NCI-H187 (cell line): ENCODE measurements at regions not wholly inside any gene's neighbourhood (a gene's known extent, or its start where the extent isn't known, plus 50 kb on each side); places are given as distances from the start of the nearest gene placed in this dataset.

Source experiments
- DNase-seq, 2 experiments: peaks; one replicate each; lab custom pipeline; 2025; lab: John Stamatoyannopoulos, UW

DNA sequence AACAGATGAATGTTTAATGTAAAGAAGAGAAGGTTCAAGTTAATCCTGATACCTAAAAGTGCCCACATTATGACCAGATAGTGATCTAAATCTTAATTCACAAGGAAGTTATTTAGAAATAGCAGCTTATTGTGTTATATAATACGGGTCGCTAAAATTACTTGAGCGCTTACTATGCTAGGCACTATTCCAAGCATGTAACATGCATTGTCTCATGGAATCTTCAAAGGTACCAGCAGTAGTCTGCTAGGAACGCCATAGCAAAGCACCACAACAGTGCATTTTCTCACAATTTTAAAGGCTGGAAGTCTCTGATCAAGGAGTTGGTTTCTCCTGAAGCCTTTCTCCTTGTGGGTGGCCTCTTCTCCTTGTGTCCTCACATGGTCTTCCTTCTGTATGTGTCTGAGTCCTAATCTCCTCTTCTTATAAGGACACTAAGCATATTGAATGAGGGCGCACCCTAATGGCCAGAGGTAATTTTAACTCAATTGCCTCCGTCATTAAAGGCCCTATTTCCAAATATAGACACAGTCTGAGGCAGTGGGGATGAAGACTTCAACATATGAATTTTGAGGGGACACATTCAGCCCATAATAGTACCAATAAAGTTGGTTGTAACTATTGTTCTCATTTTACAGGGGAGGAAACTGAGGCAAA lies 118.4 kb downstream of the LRRC30 start:
- DNase-seq: no peak

DNA sequence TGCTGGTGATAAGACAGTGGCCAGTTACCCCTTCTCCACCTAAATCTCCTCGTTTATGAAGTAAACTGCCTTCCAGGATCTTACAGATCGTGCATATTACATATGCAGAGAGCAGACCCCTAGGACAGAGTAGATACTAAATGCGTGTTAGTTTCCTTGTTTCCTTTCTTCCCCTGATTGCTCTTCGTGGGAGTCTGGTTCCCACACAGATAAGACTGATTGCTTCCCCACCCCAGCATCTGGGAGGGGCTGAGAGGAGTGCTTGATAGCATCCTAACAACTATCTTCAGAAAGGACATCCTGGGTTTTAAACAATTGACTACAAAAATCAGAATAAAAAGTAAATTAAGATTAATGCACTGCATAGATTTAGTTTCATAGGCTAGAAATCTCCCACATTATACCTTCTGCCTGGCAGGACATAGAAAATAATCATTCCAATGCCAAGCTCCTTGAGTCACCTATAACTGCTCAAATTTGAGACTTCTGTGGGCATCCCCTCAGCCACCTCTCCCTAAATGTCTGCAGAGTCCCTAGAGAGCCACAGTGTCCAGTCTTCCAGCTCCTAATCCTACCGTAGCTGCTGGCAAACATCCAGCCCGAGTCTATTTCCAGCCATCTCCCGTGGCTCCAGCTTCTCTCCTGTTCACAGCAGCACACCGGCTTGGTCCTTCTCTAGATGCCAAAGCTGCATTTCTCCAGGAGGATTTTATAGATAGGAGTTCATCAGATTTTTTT lies 128.3 kb downstream of the LRRC30 start:
- DNase-seq: no peak

DNA sequence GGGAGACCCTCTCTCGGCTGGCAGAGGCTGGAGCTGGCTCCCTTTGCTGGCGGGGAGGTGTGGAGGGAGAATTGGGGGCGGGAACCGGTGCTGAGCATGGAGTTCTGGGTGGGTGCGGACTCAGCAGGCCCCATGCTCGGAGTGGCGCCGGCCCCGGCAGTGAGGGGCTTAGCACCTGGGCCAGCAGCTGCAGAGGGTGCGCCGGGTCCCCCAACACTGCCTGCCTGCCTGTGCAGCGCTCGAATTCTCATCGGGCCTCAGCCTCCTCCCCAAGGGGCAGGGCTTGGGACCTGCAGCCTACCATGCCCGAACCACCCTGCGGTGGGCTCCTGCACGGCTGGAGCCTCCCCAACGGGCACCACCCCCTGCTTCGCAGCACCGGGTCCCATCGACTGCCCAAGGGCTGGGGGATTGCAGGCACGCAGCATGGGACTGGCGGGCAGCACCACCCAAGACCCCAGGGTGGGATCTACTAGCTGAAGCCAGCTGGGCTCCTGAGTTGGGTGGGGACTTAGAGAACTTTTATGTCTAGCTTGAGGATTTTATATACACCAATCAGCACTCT lies 129.8 kb downstream of the LRRC30 start:
- DNase-seq: no peak

DNA sequence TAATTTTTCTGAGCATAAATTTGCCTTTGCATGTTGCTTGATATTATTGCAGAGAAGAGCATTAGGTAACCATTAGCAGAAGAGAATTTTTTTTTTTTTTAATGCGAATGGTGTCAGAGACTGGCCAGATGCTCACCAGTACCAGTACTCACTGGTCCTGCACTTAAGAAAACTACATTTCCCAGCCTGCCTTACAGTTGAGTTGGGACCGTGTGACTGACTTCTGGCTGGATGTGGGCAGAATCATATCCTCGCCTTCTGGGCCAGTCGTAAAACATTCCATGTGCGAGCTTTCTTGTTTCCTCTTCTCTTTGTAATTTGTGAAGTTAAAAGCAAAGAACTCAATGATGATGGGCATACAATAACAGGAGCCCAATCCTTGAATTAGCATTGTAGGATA lies 132.4 kb downstream of the LRRC30 start:
- no peak for DNase-seq

DNA sequence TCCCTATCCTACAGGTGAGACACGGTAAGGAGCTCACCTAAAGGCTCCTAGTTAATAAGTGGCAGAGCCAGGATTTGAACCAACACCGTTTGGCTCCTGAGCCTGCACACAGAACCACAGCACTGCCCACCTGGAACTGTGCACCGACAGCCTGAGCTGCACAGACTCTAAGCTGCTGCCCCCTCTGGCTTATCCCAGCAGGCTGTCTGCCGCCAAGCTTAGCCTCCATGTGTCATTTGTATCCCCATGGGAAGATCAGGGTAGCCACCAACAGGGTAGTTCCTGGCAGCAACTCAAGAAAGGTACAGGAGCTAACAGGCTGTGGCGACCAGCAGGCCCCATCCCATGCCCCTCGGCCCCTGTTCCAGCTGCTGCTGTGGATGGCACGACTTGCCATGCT lies 135.7 kb downstream of the LRRC30 start:
- DNase-seq: no peak

DNA sequence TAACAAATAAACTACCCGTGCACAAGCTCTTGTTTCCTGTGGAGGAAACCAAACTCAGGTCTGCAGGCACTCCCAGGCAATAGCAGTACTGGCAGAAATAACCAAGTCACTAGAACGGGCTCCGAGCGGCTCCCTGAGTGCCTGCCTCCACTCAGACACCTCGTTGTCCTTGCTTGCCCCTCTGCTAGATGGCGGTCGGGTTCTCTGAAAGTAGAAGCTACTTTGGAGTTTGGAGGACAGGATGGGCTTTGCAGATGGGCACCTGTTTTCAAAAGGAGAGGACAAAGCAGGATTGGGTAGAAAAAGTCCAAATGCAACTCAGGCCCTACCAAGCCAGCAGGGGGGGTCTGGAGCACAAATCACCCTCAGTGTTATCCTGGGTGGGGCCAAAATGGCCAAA lies 136.4 kb downstream of the LRRC30 start:
- DNase-seq: no peak

DNA sequence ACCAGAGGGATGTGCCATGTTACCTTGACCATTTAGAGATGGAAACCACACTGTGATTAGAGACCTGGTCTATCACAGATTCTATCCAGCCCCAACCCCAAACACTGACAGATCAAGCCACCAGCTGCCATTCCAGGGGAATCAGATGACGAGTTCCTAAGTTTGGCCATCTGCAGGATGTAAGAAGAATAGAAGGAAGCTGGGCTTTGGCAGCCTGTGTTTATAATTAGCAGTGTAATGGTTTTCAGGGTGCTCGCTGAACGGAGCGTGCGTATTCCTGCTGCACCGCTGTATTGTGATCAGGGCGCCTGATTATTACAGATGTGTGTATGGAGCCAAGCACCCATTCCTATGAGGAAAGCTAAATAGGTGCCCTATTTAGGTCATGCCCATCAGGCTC lies 138.1 kb downstream of the LRRC30 start:
- DNase-seq: no peak

DNA sequence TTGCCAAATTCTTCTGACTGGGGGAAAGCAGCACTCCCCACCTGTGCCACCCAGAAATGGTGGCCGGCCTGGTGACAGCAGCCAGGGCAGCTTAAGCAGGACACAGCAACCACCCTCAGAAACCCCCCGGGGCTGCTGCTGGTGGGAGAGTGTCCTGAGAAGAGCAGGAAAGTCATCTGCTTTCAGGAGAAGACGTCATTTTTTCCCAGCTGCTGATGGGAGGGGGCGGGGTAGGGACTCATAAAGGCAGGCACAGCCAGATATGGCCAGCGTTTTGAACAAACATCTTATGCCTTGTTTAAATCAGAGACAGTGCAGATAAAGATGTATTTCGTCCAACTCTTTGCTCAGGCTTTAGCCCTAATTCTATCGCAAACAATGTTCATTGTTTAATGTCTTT lies 139.5 kb downstream of the LRRC30 start:
- no peak for DNase-seq

DNA sequence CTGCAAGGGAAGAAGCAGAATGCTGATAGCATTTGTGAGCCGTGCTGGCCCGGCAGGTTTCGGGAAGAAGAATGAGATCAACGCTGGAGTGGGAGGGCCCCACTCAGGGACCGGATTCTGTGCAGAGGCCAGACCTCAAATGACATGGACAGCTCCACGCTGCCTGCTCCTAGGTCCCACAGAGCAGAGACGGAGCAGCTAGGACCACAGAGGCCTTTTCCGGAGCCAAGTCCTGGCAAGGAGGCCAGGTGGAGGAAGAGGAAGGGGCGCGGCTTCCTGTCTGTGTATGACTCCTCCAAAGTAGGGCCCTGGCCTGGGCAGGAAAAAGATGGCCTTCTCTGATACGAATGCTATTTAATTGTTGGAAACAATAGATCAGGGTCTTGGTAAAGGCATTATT lies 139.9 kb downstream of the LRRC30 start:
- DNase-seq: no peak

DNA sequence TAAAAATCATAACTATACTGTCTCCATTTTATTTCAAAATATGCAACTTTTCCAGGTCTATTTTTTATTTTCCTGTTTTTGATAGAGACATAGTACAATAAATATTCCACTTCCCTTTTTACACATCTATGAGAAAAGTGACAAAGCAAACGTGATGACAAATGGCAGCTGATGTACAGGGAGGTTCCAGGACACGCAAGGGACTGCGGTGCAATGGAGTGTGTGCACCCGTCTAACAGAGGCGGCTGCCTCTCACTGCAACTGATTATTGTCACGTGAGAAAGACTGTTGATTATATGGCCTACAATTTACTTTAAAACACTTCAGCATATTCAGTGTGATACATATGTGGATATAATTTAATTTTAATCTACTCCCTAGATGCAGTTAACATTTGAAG lies 142.6 kb downstream of the LRRC30 start:
- DNase-seq: no peak

DNA sequence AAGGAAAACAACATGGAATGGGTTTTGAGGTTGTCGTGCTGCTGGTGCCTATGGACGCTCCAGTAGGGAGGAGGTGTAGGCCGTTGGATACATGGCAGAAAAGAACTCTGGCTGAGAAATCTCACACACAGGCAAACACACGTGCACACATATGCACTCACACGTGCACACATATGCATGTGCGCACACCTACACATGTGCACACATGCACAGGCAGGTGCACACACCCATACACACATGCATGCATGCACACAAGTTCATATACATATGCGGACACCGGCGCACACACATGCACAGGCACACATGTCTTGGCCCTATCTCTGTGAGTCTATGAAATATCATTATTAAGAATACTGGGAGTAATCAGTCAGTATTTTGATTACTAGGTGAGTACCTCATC lies 150.4 kb downstream of the LRRC30 start:
- DNase-seq: no peak

DNA sequence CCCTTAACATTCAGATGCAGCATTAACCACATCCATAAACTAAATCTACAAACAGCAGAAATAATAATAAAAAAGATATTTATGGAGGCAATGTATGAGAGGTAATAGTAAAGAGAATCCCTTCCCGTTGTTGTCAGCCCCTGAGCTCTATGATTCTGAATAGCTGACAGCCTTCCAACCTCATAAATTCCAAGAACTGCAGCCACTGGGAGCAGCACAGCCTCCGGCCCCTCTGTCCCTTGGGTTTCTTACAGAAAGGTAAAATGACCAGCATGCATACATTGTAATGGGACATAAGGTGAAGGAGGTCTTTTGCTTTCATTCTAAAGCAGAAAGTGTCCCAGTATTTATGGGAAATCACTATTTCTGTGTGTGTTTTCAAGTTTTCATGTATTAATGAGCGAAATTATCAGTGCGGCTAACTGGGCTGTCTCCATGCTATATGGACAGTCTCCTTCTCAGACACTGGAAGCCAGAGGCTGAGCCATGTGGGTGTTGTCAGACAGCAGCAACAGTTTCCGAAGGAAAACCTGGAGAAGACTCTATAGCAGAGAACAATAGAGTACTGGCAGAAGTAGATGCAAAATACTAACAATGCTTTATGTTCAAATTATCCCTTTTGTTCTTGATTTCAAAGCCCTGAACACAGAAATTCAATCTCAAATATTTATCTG lies 151.6 kb downstream of the LRRC30 start:
- DNase-seq: no peak

DNA sequence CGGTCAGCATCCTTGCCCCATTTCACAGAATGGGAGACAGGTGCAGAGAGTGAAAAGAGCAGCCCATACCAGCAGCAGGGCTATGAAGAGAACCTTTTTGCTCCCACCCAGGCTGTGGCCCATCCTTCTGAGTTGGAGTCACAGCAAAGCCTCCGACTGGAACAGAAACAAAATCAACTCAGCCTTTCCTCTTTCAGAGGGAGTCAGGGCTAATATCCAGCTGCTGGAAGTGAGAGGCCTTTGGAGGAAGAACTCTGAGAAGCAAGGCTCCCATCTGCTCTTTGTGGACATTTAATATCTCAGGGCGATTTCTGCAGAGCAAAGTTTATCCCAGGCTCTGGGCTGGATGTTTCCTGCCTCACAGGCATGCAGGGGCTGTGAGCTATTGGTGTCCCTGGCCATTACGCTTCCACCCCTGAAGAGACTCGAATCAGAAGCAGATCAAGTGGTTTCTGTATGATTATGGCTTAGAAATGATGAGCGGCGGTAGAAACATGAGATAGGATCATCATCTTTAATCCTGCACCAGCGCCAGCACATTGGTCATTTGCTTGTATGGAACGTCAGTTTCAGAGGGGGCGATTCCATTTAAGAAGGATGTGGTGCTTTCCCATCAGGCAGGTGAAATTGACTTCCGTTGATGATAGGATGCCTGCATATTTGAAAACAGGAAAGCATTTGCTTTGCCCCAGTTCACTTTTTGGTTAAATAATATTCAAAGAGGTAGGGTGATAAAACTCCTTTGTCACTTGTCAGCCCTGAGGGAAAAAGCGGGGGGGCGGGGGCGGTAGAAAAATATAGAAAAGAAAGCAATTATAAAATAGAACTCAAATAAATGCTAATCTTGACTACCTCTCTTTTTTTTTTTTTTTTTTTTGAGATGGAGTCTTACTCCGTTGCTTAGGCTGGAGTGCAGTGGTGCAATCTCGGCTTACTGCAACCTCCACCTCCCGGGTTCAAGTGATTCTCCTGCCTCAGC lies 152.4 kb downstream of the LRRC30 start:
- no peak for DNase-seq

DNA sequence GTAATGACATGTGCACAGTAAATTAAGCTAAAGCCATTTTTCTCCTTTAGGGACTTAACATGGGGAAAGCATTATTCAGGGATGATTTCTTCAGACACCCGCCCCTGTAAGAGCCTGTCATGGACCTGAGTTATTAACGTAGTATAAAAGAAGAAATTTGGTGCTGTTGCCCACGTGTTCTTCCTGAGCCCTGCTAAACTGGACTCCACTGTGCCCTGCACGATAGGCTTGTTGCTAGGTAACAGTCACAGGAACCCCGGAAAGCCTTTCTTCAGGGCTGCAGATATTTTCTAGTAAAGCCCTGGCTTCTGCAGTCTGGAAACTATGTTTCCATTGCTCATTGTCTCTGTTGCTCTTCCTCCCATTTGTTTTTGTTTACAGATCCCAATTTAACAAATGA lies 157.9 kb downstream of the LRRC30 start:
- DNase-seq: no peak

DNA sequence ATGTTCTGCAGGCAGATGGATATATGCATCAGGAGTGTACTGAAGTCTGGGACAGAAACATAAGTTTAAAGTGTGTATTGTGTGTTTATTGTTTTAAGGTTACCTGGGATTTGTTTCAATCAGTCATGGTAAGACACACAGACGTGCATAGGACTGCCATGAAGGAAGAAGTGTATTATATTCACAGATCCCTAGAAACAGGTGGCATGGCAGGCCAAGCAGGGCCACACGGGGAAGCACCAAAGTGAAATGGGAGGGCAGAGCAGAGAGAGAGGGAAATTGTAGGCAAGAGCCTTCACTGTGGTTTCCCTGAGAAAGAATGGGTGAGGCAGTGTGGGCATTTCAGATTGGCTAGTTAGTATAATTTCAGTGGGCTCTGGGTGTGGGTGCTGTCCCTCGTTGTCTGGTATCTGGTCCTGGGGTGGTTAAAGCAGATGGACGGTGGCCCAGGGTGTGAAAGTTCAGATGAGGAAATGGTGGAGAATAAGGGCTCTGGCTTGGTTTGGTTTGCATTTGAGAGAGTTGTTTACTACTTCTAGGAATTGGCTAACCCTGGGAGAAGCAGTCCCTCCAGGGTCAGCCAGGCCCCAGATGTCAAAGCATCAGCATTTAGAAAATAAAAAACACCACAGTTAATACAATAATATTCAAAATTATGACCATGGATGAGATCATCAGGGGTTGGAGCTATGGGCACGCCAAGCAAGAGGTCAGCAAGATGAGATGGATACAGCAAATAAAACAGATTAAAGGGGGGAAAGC lies 160.0 kb downstream of the LRRC30 start:
- DNase-seq: no peak

DNA sequence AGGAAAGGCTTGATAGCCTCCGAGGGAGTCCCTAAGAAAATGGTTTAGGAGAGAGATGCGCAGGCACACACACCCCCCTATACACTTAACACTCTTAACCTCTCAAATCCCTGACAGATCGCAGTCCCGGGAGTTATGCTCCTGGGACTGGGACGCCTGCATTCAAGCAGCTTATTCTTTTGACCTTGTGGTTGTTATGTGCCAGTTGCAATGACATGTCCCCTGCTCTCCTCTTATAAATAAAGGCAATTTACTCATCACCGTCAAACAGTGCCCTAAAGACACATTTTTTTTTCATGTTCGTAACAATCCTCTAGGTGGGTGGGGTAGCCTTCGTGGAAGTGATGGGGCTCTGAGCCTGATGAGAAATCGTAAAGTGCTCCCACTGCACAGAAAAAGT lies 162.2 kb downstream of the LRRC30 start:
- DNase-seq: no peak

DNA sequence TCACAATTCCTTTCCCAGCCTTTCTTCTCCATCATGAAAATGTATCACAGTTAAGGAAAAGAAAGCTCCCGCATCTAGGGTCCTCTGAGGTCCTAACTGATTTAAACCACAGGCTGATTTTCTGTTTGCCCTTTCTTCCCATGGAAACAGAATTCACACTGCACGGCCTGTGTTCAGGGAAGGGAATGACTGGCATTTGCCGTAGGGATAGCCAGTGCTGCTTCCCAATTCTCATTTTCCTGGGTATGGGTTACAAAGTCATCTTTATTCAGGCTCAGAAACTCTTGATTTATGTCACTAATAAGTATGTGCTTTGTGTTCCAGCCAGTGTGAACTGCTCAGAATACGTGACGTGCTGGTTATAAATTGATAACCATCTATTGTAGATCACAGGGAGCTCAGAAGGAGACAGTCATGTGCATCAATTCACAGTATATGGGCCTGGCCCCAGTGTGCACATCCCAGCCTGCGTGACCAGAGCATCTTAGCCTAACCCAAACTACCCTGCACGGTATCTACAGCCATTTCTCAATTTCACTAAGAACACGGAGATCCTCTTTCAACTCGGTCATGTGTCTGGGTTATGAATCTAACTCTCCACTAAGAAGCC lies 163.3 kb downstream of the LRRC30 start:
- DNase-seq: no peak

DNA sequence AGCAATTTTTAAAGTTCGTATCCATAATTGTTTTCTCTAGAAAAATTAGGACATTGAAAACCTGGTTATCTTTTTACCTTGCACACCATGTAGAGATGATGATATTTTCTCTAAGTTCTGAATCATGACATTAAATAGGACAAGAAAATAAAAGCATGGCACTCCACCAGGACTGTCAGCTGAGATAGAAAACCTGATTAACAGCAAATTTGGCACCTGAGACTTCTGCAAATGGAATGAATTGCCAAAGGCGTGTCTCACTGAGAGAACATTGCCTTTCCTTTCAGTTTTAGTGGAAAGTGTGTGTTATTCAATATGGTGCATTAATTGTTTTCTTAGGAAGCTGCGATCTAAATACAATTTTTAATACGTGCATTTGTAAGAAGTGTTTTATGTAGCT lies 164.7 kb downstream of the LRRC30 start:
- DNase-seq: no peak

DNA sequence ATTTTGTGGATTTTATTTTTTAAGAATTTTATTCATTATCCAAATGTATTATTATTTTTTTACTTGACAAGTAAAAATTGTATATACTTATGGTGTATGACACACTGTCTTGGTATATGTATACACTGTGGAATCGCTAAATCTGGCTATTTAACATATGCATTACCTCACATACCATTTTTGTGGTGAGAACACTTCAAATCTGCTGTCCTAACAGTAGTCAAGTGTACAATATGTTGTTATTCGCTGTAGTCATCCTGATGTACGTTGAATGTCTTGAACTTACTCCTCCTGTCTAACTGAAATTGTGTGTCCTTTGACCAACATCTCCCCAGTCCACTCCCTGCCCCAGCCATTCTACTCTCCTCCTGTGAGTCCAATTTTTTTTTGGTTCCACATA lies 153.2 kb upstream of the PTPRM start:
- no peak for DNase-seq

DNA sequence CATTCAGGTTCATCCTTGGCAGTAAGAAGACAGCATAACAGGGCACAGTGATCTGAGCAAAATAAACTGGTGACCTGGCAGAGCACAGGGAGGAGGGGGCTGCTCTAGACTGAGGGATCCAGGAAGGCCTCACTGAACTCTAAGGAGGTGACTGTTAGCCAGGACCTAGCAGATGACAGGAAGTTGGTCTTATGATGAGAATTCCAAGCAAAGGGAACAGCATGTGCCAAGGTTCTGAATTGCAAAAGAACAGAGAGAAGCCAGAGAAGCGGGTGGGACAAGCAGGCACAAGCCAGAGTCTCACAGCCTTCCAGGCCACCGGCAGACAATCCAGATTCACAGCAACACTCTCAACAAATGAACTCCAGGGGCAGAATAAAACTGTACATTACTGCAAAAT lies 152.7 kb upstream of the PTPRM start:
- no peak for DNase-seq
